ENCODE measurements at regions not wholly inside any gene's neighbourhood (a gene's known extent, or its start where the extent isn't known, plus 50 kb on each side); places are given as distances from the start of the nearest gene placed in this dataset.

DNA sequence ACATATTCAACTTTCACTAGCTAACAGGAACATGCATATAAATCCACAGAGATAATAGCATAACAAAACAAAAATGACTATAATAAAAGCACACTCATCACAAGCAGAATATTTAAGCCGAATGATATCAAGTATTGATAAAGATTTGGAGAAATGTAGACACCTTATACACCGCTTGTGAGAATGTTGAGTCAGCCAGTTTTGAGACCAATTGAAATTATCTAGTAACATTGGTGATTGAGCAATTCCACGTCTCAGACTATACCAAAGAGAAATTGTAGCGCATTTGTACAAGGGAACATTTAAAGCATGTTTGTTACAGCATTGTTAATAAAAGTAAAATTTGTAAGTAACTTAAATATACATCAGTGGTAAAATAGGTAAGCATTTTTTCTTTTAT lies 402.9 kb upstream of the FIGN start:
- TF ChIP-seq, protein P1, sequence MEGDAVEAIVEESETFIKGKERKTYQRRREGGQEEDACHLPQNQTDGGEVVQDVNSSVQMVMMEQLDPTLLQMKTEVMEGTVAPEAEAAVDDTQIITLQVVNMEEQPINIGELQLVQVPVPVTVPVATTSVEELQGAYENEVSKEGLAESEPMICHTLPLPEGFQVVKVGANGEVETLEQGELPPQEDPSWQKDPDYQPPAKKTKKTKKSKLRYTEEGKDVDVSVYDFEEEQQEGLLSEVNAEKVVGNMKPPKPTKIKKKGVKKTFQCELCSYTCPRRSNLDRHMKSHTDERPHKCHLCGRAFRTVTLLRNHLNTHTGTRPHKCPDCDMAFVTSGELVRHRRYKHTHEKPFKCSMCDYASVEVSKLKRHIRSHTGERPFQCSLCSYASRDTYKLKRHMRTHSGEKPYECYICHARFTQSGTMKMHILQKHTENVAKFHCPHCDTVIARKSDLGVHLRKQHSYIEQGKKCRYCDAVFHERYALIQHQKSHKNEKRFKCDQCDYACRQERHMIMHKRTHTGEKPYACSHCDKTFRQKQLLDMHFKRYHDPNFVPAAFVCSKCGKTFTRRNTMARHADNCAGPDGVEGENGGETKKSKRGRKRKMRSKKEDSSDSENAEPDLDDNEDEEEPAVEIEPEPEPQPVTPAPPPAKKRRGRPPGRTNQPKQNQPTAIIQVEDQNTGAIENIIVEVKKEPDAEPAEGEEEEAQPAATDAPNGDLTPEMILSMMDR (IDR thresholded peaks at IDR 0.05) = no peak
- TF ChIP-seq ZFX (IDR thresholded peaks at IDR 0.05; ENCODE audit: borderline replicate concordance) = no peak
